HCT116 (cell line): ENCODE measurements at regions not wholly inside any gene's neighbourhood (a gene's known extent, or its start where the extent isn't known, plus 50 kb on each side); places are given as distances from the start of the nearest gene placed in this dataset.

Source experiments
- ELF1 ChIP-seq: IDR thresholded peaks from 2 replicates; pipeline ENCODE4 v1.6.1; 2012; ENCODE audit warnings: low read depth, borderline replicate concordance
- EZH2 ChIP-seq: fragments of 200-600 bp; sonication (generic); IDR thresholded peaks from 2 replicates; pipeline ENCODE4 v1.6.1; 2017; ENCODE audit warnings: antibody characterized with exemption, mixed run types
- JUND ChIP-seq: IDR thresholded peaks from 2 replicates; pipeline ENCODE4 v1.6.1; 2012
- POLR2A ChIP-seq: IDR thresholded peaks from 2 replicates; pipeline ENCODE4 v1.7.0; 2011; ENCODE audit warnings: borderline replicate concordance; ENCODE audit not compliant: insufficient read depth, insufficient read length; ENCODE audit errors: extremely low read depth
- POLR2AphosphoS5 ChIP-seq: IDR thresholded peaks from 2 replicates; pipeline ENCODE4 v1.6.1; 2011; ENCODE audit warnings: mild to moderate bottlenecking, low read depth, low read length, moderate library complexity
- SIN3A ChIP-seq: IDR thresholded peaks from 2 replicates; pipeline ENCODE4 v1.6.1; 2012; ENCODE audit warnings: low read depth
- SP1 ChIP-seq: IDR thresholded peaks from 2 replicates; pipeline ENCODE4 v1.6.1; 2012; ENCODE audit warnings: low read depth
- YY1 ChIP-seq: IDR thresholded peaks from 2 replicates; pipeline ENCODE4 v1.6.1; 2011; ENCODE audit warnings: low read length, low read depth, moderate library complexity, mild to moderate bottlenecking; ENCODE audit not compliant: insufficient replicate concordance; ENCODE audit errors: extremely low read depth
- ZBTB33 ChIP-seq: IDR thresholded peaks from 2 replicates; pipeline ENCODE4 v1.6.1; 2011; ENCODE audit warnings: mild to moderate bottlenecking, low read length, moderate library complexity; ENCODE audit not compliant: insufficient replicate concordance; ENCODE audit errors: extremely low read depth
- ZFX ChIP-seq: fragments of 450-650 bp; IDR thresholded peaks from 2 replicates; pipeline ENCODE4 v1.6.1; 2017
- TF ChIP-seq, protein P1 (sequence below): IDR thresholded peaks from 2 replicates; pipeline ENCODE4 v1.6.1; 2012
- TF ChIP-seq, protein P2 (sequence below), 3 experiments: fragments of 200-600 bp in 1 of 3; sonication (generic) in 1 of 3; IDR thresholded peaks in 2 of 3; conservative IDR thresholded peaks in 1 of 3; 2 replicates each; pipeline ENCODE4 v1.5.1; 2012 to 2017; ENCODE audit warnings: low read depth in 2 of 3, low read length in 2 of 3, antibody characterized with exemption in 1 of 3, borderline replicate concordance in 1 of 3, control low read depth in 1 of 3, mild to moderate bottlenecking in 1 of 3, mixed read lengths in 1 of 3, mixed run types in 1 of 3, moderate library complexity in 1 of 3; ENCODE audit not compliant: insufficient read depth in 1 of 3

- TF ChIP-seq POLR2AphosphoS5 (no peak), YY1 (no peak), POLR2A (no peak), SIN3A (no peak), JUND (no peak), ZFX (no peak), ELF1 (no peak), SP1 (no peak), EZH2 (no peak), ZBTB33 (no peak)
- TF ChIP-seq, protein P1, sequence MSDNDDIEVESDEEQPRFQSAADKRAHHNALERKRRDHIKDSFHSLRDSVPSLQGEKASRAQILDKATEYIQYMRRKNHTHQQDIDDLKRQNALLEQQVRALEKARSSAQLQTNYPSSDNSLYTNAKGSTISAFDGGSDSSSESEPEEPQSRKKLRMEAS = no peak
- TF ChIP-seq, protein P2, sequence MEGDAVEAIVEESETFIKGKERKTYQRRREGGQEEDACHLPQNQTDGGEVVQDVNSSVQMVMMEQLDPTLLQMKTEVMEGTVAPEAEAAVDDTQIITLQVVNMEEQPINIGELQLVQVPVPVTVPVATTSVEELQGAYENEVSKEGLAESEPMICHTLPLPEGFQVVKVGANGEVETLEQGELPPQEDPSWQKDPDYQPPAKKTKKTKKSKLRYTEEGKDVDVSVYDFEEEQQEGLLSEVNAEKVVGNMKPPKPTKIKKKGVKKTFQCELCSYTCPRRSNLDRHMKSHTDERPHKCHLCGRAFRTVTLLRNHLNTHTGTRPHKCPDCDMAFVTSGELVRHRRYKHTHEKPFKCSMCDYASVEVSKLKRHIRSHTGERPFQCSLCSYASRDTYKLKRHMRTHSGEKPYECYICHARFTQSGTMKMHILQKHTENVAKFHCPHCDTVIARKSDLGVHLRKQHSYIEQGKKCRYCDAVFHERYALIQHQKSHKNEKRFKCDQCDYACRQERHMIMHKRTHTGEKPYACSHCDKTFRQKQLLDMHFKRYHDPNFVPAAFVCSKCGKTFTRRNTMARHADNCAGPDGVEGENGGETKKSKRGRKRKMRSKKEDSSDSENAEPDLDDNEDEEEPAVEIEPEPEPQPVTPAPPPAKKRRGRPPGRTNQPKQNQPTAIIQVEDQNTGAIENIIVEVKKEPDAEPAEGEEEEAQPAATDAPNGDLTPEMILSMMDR (IDR thresholded peaks at IDR 0.05 in 2 of 3, conservative IDR thresholded peaks at IDR 0.05 in 1 of 3; ENCODE audit: borderline replicate concordance in 1 of 3, insufficient read depth in 1 of 3, low read depth in 2 of 3, low read length in 2 of 3) = no peak
Observed at GRCh38 chr19:32129141-32129540, 216.3 kb upstream of the ZNF507 start.
